GDM1 (cell line): ENCODE measurements at regions not wholly inside any gene's neighbourhood (a gene's known extent, or its start where the extent isn't known, plus 50 kb on each side); places are given as distances from the start of the nearest gene placed in this dataset.
"Not testable (repeated sequence)": the region's sequence is repeated elsewhere in the genome, so short reads cannot be mapped to it uniquely, and the experiment has no call there.

Source experiments
- DNase-seq: peaks from one replicate; lab custom pipeline; 2025; lab: John Stamatoyannopoulos, UW

DNA sequence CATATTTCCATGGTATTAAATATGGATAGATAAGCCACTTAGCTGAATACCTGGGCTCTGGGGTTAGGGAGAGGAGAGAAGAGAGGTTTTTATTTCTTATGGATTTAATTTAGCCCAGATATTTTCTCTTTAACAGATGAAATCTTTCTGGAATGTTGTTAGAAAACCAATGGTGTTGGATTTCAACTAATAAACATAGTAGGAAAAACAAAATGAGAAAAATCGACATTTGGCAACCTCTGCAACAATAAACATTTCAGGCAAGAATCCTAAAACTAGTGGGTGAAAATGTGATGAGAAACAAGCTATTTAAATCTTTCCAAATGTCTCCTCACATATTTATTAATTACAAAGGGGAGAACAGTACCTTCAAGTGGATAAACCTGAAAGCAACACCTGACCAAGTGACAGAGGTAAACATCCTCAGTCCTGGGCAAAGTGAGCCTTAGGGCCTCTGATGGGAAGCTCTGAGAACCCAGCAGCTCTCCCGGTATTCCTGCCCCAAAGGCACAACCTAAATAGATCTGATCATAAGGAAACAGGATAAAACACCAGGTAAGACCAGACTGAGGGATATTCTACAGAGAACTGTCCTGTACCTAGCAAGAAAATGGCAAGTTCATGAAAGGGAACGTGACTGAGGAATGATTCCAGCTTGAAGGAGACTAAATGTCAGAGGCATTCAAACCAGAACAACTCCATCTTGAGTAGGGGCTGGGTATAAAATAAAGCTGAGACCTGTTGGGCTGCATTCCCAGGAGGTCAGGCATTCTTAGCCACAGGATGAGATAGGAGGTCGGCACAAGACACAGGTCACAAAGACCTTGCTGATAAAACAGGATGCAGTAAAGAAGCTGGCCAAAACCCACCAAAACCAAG is 163.7 kb downstream of the ESM1 start:
- no peak for DNase-seq

- no peak for DNase-seq
Measured at GRCh38 chr5:54820346-54821134, 164.9 kb downstream of the ESM1 start.

DNA sequence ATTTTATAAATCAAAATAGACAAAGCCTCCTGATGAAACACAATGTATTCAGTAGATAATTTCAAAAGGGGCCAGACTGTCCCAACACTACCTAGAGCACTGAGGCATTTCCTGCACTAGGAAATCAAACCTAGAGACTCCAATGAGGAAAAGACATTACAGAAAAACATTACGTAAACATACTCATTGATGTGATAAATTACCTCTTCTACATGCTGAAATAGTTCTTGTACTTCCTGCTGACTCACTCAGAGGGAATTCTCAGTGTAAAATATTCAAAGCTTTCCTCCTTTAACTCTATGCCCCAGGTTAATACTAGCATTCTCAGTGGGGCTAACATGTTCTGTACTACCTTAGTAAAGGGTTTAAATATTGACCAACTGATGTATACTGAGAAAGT is 178.0 kb downstream of the ESM1 start:
- DNase-seq, result no peak

DNA sequence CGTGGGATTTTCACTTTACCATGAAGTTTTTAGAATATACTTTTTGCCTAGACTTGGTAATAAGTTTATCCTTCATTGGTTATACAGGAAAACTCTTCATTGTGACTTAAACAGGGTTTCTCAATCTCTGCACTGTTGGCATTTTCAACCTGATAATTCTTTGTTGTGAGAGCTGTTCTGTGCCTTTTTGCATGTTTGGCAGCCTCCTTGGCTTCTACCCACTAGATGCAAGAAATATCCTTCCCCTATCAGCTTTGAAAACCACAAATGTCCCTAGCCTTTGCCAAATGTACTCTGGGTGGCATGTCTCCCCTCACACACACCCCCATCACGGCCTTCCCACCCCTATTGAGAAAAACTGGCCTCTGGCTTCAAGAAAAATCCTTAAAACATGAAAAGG is 180.9 kb downstream of the ESM1 start:
- no peak for DNase-seq

- no peak for DNase-seq
Measured at GRCh38 chr5:54804086-54804485, 181.3 kb downstream of the ESM1 start.

DNA sequence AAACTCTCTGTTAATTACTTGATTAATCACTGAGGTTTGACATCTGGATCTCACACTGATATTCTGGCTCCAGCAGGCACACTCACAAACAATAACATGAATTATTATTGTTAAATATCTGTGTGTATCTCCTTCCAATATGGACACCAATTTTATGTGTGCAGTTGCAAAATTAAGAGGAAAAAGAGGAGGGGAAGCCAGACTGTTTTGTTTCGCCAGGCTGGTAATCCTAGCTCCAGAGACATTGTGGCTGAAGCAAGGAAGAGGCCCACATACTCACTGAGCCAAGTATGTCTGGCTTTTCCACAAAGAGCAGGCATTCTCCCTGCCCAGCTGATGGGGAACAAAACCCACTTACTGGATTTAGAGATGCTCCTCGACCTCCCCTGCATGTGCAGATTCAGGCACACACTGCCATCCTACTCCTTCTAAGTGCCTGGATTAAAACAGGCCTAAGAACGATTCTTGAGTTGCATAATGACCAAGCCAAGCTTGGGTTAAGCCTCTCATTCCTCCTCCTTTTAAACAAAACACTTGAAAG is 181.9 kb downstream of the ESM1 start:
- DNase-seq, result no peak

GRCh38 chr5:54799645-54800044 is 185.7 kb downstream of the ESM1 start:
- DNase-seq, result no peak

DNA sequence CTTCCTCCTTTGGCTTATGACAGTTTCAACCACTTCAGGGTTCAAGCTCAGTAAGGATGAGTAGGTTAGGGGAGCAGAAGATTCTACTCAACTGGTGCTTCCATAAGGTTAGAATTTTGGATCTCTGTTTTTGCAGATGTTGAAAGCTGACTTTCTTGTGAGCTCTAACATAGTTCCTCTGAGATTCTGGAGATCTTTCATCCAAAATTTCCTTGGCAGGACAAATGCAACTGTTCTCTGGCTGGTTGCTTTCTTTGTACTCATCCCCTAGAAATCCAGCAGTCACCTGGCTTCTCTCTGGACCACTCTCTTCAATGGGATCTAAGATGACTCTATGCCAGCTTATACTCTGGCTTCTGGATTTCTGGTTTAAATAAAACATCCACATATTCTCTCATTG is 189.6 kb downstream of the ESM1 start:
- DNase-seq, result no peak

DNA sequence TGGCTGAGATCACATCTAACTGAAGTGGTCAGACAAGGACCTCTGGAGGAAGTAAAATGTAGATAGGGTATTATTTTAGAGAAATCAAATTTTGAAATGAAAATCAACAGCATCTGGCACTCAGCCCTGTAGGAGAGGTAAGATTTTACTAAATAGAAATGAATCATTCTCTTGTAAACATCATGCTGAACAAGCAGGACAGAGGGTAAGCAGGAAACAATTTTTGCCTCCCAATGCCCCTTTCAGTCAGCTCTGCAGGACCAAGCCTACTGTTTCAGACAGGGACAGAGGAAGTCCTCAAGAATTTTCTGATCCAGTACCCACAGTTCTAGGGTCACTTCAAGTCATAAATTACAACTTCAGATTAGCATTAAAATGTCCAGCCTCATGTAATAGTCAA is 190.1 kb downstream of the ESM1 start:
- DNase-seq, result no peak

DNA sequence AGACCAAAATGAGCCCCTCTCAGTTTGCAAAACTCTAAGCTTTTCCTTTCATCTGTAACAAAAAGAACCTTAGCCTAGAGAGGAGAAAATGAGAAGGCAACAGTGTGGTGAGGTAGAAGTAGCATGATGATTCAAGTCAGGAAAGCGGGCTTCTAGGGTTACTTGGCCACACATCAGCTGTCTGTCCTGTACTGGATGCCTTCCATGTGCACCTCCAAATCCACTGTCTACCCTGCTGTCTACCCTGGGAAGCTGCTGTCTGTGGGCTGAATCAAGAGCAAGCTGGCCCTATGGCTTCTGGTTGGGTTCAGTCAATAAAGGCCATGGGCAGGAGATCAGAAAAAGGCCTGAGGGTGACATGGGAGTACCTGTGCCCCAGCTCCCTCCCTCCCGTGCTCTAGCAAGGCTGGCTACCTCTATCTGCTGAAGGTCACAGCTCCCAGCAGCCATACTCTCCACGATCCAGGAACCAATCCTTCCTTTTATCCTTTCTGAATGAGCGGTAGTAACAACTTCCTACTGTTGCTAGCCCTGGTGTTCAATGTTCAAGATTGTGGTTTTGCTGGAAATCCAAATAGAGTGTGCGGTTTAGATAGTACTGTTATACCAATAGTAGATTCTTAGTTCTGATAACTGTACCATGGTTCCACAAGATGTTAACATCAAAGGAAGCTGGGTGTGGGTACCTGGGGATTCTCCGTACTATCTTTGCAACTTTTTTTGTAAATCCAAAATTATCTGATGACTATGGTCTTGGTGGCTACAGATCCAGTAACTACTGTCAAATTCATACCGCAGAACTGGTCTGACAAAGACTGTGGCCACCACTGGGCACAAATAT is 191.0 kb downstream of the ESM1 start:
- DNase-seq, result no peak

DNA sequence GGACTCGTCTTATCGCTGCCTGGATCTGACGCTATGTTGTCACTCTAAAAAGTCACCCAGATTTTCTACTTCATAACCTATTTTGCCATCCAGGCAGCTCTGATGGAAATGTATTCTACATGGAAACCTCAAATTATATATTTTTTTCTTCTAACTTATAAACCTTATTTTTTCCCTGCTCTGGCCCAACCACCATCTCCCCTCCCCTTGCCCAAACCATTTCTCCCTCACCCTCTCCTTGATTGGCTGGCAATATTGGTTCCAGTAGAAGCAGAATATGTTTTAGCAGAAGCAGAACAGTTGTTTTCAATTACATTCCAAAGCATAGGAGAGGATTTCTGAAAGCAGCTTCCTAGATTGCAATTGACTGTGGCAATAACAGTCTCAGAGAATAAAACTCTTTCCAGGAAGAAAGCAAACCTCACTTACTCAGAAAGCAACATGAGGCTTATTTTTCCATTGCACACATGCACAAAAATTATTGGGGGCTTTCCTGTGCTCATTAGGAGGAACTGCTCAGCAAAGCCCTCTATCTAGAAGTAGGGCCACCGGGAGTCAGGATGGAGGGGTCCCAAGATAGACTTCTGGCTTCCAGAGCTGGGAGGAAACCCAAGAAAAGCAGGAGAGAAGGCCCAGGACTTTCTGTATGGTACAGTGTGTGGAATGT is 191.8 kb downstream of the ESM1 start:
- no peak for DNase-seq

DNA sequence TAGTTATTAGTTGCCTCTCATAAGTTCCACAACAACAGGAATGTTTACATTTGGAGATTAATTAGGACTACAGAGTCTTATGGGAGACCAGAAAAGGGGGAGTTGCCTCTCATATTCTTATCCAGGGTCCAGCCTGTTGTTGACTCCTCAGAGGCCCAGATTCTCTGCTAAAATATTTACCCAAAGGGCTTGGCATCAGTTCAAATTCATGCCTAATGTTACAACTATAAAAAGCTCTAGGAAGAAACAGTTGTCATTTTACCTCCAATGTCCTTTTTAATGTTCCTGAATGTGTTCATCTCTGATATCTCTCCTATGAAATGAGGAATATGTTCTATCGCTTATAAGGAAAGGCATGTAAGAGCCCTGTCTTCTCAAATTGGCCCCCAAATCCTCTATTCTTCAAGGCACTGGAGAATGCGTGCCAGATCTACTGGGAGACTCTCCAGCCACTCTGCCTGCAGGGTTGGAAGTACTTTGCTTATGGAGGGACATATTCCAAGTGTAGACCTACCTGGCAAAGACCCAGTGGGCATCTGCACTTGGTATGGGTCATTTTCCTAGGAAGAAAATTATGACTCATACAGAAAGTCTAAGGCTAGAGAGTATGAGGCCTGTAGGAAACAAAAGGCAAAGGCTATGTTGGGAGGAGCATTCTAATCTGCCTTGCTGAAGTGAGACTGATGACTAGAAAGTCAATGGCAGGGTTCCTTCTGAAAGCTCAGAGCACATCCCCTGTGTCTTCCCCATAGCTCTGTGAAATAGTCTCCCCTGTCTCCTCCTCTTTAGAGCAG is 192.6 kb downstream of the ESM1 start:
- DNase-seq, result no peak

DNA sequence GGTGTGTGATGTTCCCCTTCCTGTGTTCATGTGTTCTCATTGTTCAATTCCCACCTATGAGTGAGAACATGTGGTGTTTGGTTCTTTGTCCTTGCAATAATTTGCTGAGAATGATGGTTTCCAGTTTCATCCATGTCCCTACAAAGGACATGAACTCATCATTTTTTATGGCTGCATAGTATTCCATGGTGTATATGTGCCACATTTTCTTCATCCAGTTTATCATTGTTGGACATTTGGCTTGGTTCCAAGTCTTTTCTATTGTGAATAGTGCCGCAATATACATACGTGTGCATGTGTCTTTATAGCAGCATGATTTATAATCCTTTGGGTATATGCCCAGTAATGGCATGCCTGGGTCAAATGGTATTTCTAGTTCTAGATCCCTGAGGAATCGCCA is 197.5 kb downstream of the ESM1 start:
- not testable (repeated sequence) for DNase-seq

GRCh38 chr5:54785729-54786591 is 199.4 kb downstream of the ESM1 start:
- no peak for DNase-seq

DNA sequence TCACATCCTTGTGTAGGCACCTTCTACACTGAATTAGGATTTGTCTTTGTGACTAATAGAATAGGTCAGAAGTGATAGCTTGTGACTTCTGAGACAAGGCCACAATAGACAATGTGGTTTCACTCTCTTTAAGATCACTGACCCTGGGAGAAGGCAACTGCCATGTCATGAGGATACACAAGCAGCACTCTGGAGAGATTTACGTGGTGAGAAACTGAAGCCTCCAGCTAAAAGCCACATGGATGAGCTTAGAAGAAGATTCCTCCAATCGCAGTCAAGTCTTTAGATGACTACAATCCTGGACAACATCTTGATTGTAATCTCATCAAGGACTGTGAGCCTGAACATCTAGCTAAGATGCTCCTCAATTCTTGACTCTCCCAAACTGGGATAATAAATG is 206.6 kb downstream of the ESM1 start:
- no peak for DNase-seq

DNA sequence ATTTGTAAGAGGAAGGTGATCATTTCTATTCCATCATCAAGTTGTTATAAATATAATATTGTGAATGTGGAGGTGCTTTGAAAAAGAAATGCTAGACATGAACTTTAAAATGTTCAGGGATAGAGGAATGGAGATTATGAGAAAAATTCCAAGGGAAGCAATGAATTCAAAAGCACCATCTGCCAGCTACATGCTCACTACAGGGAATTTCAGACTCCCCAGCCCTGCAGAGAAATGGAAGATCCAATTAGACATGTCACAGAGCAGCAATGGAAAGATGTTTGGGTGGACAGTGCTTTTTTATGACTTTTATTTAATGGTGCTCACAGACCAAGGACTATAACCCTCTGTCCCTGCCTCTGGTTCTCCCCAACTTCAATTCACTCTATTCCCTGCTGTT is 209.7 kb downstream of the ESM1 start:
- no peak for DNase-seq

- no peak for DNase-seq
Measured at GRCh38 chr5:54774281-54775170, 210.9 kb downstream of the ESM1 start.

GRCh38 chr5:54772684-54773083 is 212.7 kb downstream of the ESM1 start:
- DNase-seq, result no peak

- no peak for DNase-seq
Measured at GRCh38 chr5:54772231-54772630, 213.2 kb downstream of the ESM1 start.
